Ureter (tissue), 1 donor: ENCODE measurements at regions not wholly inside any gene's neighbourhood (a gene's known extent, or its start where the extent isn't known, plus 50 kb on each side); places are given as distances from the start of the nearest gene placed in this dataset.

ENCODE experiments used
- DNase-seq: peaks from one replicate; pipeline ENCODE4 v3.0.0-alpha.2; 2020; ENCODE audit warnings: low spot score
- donor health status: DM: yes; HTN: yes; CAD: no.

DNA sequence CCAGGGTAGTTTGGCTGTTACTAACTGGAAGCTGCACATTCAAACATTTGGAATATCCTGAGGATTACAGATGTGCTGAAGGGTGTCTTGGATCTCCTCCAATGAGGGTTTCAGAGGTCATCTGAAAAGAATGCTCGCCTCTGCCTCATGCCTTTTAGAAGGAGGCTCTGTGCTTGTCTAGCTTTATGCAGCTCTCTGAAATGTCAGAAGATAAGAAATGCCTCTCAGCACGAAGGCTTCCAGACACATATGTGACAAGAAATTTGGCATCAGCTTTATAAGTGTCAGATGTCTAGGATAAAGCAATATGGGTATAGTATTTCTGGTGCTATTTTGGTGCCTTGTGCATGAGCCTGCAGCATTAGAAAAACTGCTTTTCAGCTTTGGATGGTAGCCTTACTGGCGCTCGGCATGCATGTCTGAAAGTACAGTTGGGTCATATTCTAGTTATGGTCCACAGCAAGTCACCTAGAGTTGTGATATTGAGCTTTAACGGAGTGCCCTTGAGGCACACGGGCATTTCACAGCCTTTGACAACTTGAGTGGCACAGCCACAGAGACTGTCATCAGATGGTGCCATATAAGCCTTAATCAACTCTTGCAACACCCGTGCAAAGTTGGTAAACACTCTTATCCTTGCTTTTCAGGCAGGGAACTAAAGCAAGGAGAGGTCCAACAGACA lies 70.8 kb upstream of the PGRMC2 start:
- no peak for DNase-seq

DNA sequence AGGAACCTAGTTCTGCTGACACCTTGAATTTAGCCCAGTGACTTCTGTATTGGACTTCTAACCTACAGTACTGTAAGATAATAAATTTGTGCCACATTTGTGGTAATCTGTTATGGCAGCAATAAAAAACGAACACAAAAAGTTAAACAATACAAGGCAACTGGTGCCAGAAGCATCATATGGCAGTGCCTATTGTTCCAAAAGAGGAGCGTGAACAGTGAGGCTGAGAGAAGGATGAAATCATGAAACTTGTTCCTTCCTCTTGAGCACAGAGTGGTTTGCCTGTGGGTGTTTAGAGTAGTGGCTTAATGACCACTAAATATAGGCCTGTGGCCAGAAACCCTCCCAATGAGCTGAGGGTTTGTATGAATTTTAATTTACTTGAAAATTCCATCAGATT lies 69.7 kb upstream of the PGRMC2 start:
- no peak for DNase-seq

DNA sequence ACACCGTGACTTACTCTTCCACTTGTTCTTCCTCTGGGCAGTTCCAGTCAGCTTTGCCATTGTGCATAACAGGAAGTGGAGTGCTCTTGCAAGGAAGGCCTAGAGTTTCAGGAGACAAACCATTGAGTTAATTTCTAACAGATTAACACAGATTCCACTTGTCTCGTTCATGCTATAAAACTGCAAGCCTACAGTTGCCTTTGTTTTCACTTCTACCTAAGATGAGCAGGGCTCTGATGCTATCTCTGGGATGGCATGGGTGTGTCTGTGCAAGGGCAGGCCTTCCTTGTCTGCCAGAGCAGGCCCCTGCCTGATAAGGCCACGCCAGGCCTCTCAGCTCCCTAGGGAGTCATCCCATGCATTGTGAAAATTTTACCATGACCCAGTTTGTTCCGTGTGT lies 67.7 kb upstream of the PGRMC2 start:
- no peak for DNase-seq

DNA sequence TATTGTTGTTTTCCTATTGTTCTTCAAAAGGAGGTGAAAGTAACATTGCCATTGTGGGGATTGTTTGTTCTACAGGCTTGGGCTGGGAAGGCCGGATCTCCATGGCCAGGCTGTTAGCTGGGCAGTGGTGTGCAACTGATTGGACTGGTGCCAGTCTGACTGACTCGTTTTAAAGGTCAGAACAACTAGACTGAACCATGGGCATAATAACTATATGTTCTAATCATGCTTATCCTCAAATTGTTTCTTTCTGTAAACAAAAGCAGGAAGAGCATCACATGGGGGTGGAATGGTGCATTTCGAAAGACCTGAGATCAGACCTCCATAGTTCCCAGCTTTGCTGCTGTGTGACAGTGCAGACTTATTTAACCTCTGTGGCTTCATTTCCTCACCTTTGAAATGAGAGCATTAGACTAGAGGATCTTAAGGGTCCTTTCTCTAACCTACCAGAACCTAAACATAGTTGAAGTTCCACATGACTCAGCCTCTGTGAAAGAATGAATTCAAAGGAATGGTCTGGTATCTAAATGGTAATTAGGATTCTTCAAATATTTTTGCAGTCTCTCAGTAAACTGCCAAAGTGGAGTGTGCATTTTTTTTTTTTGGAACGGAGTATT lies 66.7 kb upstream of the PGRMC2 start:
- no peak for DNase-seq

DNA sequence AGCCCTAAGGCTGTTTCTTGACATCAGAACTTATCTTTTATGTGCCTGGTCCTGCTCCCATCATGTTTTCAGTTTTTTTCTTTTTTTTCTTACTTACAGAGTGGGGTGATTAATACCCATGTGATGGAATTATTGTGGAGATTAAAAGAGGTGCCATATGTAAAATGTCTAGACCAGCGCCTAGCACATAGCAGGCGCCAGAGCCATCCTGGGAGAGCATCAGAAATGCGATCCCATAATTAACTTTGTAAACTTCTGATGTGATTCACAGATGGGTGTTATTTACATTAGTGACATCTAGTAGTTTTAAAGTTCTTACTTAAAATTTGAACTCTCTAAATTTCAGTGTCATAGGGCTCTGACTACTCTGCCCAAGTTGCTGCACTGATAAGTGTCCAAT lies 66.2 kb upstream of the PGRMC2 start:
- DNase-seq, result no peak

DNA sequence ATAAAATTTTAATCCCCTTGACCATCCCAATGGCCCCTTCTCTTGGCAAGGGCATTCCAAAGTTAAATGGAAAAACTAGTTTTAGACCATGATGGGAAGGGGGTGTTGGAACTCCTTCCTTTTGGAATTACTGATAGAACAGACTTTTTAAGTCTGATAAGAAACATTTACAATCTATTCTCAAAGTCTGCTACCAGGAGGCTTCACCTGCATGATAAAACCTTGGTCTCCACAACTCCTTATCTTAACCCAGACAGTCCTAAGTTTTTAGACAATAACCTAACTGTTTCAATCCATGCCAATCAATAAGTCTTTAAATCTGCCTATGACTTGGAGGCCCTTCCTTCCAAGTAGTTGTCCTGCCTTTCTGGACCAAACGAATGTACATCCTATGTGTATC lies 63.9 kb upstream of the PGRMC2 start:
- no peak for DNase-seq

DNA sequence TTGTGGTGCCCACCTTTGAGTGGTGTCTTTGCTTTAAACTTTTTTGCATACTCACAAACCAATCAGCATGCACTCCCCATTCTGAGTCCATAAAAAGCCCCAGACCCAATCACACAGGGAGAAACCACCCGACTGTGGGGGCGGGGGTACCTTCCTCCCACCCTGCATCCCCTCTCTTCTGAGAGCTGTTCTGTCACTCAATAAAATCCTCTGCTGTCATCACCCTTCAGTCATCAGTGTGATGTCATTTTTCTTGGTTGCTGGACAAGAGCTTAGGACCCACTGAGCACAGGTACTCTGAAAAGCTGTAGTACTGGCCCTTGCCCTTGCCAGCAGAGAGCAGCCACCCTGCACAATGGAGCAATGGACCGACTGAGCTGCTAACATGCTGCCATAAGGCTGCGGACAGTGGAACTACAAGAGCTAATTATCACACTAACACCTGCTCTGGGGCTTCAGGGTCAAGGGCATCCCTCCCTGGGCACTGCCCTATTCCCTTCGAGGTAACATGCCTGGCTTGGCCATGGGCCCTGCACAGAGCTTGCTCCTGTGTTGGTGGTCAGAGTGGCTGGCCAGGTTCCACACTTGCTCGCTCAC lies 62.9 kb upstream of the PGRMC2 start:
- no peak for DNase-seq

DNA sequence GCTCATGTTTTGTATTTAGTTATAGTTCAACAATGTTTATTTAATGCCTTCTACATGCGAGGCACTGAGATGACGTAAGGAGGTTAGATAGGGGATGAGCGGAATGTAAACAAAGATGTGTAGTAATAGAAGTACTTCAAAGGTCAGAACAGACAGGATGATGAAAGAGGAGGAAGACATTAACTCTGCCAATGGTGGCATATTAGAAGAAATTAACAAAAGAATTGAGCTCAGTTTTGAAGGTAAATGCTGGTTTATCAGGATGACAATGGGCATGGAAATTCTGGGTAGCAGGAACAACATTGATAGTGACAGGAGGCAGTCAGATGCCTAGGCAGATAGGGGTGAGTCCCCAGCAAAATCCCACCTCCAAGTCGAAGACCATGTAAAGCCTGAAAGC lies 62.3 kb upstream of the PGRMC2 start:
- DNase-seq, result no peak

DNA sequence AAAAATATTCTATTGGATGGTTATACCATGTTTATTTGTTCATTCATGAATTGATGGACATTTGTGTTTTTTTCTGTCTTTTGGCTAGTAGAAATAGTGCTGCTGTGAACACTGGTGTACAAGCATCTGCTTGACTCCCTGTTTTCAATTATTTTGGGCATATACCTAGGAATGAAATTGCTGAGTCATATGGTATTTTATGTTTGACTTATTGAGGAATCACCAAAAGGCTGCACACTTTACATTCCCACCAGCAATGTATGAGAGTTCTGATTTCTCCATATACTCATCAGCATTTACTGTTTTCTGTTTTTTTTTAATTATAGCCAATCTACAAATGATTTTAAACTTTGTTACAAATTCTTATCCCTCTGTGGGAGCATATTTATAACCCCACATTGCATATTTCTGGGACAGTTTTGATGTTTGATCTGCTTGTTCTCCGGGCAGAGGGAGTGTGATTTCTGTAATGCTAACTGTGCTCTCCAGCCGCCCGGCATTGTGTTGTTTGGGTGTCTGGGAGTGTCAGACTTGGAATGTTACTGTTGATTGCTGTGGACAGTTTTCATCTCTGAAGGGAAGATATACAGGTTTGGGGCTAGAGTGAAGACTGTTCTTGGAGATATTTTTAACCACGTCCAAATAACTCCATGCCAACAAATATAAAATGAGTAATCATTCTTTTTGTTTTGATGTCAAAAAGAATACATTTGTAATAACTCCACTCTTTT lies 60.5 kb upstream of the PGRMC2 start:
- no peak for DNase-seq

DNA sequence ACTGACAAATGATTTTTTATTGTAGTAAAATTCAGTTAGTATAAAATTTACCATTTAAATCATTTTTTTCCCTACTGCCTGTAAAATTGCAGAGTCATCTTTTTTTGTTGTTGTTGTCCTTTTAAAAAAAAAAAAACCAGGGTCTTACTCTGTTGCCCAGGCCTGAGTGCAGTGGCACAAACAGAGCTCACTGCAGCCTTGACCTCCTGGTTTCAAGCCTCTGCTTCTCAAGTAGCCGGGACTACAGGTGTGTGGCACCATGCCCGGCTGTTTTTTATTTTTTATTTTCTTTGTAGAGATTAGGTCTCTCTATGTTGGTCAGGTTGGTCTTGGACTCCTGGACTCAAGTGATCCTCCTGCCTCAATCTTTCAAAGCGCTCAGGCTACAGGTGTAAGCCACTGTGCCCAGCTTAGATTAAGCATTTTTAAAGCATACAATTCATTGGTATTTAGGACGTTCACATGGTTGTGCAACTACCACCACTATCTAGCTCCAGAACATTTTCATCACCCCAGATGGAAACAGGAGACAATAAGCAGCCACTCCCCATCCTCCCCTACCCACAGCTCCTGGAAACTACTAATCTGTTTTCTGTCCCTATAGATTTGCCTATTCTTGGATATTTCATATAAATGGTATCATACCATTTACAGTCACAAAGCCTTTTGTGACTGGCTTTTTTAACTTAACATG lies 59.7 kb upstream of the PGRMC2 start:
- no peak for DNase-seq

DNA sequence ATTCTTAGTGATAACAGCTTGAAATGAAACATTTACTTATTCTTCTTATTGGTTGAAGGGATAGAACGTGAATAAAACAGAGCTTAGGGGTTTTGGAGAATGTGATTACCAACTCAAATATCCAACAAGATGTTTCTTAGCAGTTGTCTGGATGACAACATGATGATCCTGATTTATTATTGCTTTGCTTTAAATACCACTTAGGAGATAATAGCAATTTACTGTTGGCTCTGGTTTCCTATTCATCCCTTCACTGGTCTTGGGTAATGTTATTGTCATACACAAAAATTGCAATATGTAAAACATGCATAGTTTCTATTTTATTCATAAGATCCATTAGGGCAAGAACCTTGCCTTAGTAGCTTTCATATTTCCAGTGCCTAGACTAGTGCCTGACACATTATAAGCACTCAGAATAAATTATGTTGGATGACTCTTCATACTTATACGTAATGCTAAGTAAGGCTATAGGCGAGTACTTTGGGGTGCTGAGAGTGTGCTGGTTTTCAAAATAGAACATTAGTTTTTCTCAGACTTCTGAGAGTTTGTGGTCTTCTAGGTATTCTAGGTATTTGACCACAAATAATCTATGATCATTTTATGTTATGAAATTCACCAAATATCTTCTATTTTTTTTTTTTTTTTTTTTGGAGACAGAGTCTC lies 58.6 kb upstream of the PGRMC2 start:
- no peak for DNase-seq

DNA sequence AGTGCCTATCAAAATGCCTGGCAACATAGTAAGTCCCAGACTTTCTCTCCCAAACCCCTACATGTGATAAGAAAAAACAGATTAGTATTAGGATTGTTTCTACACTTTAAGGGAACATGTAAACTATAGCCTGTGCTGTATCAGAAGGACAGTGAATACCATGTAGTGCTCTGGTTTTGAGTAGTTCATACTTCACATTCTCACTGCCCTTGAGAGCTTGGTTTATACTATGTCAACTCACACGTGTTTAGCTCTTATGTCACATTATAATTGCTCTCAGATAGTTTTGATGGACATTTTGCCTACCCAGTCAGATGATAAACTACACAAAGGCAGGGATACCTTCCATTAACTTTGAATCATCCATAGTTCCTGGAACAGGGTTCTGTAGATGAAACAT lies 58.0 kb upstream of the PGRMC2 start:
- DNase-seq, result no peak

DNA sequence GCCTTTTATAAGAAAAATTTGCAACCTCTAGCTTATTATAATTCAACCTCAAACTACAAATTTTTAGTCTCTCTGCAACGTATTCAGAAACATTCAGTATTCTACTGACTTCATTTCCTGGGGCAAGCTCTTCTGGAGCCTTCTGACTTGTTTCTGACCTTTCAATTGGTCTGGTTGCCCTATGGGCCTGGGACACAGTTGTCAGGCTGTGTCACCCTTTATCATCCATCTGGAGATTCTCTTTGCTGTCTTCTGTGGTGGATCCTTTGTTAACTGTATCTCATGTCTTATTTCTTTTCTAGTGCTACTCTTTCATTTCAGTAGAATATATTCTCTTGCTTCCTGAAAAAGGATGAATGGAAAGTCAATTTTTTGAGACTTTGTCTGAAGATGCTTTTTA lies 55.1 kb upstream of the PGRMC2 start:
- DNase-seq, result no peak

DNA sequence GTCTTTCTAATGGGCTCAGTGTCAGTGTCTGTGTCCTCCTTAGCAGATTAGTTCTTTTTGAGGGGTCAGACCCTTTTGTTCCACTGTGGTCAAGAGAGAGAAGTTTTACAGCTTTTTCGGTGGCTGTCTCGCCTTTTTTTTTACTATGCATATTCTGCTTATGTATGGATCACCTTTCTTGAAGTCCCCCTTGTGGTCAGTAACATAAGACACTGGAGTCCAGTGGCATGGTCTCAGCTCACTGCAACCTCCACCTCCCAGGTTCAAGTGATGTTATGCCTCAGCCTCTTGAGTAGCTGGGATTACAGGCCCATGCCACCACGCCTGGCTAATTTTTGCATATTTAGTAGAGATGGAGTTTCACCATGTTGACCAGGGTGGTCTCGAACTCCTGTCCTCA lies 54.0 kb upstream of the PGRMC2 start:
- DNase-seq, result no peak

DNA sequence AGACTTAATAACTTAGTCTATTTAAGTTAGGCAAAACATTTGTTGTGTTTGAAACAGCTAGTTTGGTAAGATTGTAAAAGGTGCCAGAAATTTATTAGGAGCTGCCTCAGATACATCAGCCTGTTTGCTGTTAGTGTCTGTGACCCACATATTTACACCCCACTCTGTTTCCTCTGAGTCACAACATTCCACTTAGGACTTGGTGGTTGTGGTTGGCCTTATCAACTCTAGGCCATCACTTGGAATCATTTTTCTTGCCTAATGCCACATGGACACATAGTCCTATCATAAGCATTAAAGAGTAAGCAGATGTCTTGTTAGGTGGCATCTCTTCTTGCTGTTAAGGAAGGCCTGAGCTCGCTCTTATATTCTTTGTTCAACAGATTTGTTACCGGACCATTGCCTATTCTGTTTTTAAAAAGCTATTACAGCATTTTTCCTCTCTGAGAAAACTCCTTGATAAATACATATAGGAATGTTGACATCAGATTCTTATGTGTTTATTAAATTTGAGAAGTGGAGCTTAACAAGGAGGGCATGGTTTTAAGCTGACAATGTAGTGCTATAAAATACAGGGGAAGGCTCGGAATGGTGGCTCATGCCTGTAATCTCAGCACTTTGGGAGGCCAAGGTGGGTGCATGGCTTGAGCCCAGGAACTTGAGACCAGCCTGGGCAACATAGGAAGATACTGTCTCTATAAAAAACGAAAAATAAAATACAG lies 51.2 kb upstream of the PGRMC2 start:
- no peak for DNase-seq

DNA sequence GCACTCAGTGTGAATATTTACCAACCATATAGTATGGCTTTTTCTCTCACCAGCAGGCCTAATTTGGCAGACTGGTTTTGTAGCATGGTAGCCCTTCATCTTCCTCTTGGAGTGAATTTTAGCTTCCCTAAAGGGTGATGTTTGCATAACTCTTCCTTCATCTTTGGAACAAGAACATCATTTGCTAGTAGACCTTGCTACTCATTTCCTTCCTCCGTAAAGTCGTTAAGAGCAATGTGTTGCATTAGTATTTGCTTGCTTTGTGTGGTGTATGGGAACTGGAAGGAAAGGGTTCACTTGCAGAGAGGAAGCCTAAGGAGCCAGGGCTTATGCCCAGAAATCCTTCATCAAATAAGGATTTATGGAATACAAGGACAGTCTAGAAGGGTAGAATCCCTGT lies 50.2 kb upstream of the PGRMC2 start:
- no peak for DNase-seq
